Liver (tissue), 8 donors: ENCODE measurements at regions not wholly inside any gene's neighbourhood (a gene's known extent, or its start where the extent isn't known, plus 50 kb on each side); places are given as distances from the start of the nearest gene placed in this dataset.

Experiments used
- DNase-seq: peaks from one replicate; pipeline ENCODE4 v3.0.0-alpha.2; 2017; ENCODE audit warnings: low spot score
- H3K27ac ChIP-seq, 2 donors: one replicate each; pipeline ENCODE4 v1.7.0; 2013; ENCODE audit warnings: inconsistent platforms in 2 of 2, low read length in 2 of 2, control low read depth in 1 of 2, low read depth in 1 of 2, mild to moderate bottlenecking in 1 of 2
- H3K27me3 ChIP-seq, 4 donors: one replicate each; pipeline versions ENCODE4 v1.6.1 to v1.7.0; 2013; ENCODE audit warnings: low read length in 3 of 4, inconsistent platforms in 1 of 4, mild to moderate bottlenecking in 1 of 4, moderate library complexity in 1 of 4; ENCODE audit not compliant: control insufficient read depth in 4 of 4, insufficient read depth in 4 of 4
- H3K36me3 ChIP-seq, 4 donors: one replicate each; pipeline versions ENCODE4 v1.6.1 to v1.7.0; 2013; ENCODE audit warnings: low read length in 3 of 4, mild to moderate bottlenecking in 3 of 4, low read depth in 1 of 4, moderate library complexity in 1 of 4; ENCODE audit not compliant: control insufficient read depth in 4 of 4, insufficient read depth in 3 of 4
- H3K4me1 ChIP-seq, 4 donors: one replicate each; pipeline versions ENCODE4 v1.6.1 to v1.7.0; 2013; ENCODE audit warnings: low read length in 3 of 4, mild to moderate bottlenecking in 3 of 4, moderate library complexity in 1 of 4; ENCODE audit not compliant: control insufficient read depth in 4 of 4, insufficient read depth in 4 of 4
- H3K4me3 ChIP-seq, 3 donors: one replicate each; pipeline versions ENCODE4 v1.6.1 to v1.7.0; 2013; ENCODE audit warnings: low read length in 3 of 3, control low read depth in 1 of 3, low read depth in 1 of 3, mild to moderate bottlenecking in 1 of 3
- H3K9ac ChIP-seq, 2 donors: one replicate each; pipeline ENCODE4 v1.7.0; 2013; ENCODE audit warnings: low read length in 2 of 2, mild to moderate bottlenecking in 2 of 2, moderate library complexity in 2 of 2, control low read depth in 1 of 2, low read depth in 1 of 2
- H3K9me3 ChIP-seq, 4 donors: one replicate each; pipeline versions ENCODE4 v1.6.1 to v1.7.0; 2013; ENCODE audit warnings: low read length in 3 of 4; ENCODE audit not compliant: control insufficient read depth in 4 of 4
- ATF3 ChIP-seq: IDR thresholded peaks from 2 replicates; pipeline ENCODE4 v1.6.1; 2016; ENCODE audit warnings: antibody characterized with exemption
- CTCF ChIP-seq: fragments of 150-350 bp; IDR thresholded peaks from 2 replicates; pipeline ENCODE4 v1.5.1; 2017; ENCODE audit warnings: improper control_type of control experiment, low read depth, low read length; ENCODE audit not compliant: missing input control
- FOXA1 ChIP-seq: IDR thresholded peaks from 2 replicates; pipeline ENCODE4 v1.6.1; 2016; ENCODE audit warnings: antibody characterized with exemption
- FOXA2 ChIP-seq: IDR thresholded peaks from 2 replicates; pipeline ENCODE4 v1.6.1; 2016; ENCODE audit warnings: antibody characterized with exemption
- GABPA ChIP-seq, 2 donors: IDR thresholded peaks in 1 of 2; conservative IDR thresholded peaks in 1 of 2; 2 replicates each; pipeline ENCODE4 v1.6.1; 2016; ENCODE audit warnings: antibody characterized with exemption in 2 of 2, mild to moderate bottlenecking in 1 of 2, moderate library complexity in 1 of 2
- HNF4A ChIP-seq, 2 donors: conservative IDR thresholded peaks; 2 replicates each; pipeline ENCODE4 v1.6.1; 2016; ENCODE audit warnings: antibody characterized with exemption in 2 of 2, mild to moderate bottlenecking in 2 of 2
- HNF4G ChIP-seq: IDR thresholded peaks from 2 replicates; pipeline ENCODE4 v1.6.1; 2016; ENCODE audit warnings: antibody characterized with exemption
- JUND ChIP-seq, 2 donors: IDR thresholded peaks; 2 replicates each; pipeline ENCODE4 v1.6.1; 2016; ENCODE audit warnings: antibody characterized with exemption in 2 of 2
- MAX ChIP-seq: IDR thresholded peaks from 2 replicates; pipeline ENCODE4 v1.6.1; 2016; ENCODE audit warnings: antibody characterized with exemption
- NR2F2 ChIP-seq: IDR thresholded peaks from 2 replicates; pipeline ENCODE4 v1.6.1; 2016; ENCODE audit warnings: antibody characterized with exemption
- RAD21 ChIP-seq, 2 donors: IDR thresholded peaks; 2 replicates each; pipeline ENCODE4 v1.6.1; 2016; ENCODE audit warnings: antibody characterized with exemption in 2 of 2, mild to moderate bottlenecking in 2 of 2
- REST ChIP-seq: IDR thresholded peaks from 2 replicates; pipeline ENCODE4 v1.6.1; 2016; ENCODE audit warnings: antibody characterized with exemption, mild to moderate bottlenecking
- RXRA ChIP-seq, 2 donors: IDR thresholded peaks; 2 replicates each; pipeline ENCODE4 v1.6.1; 2017 to 2018; ENCODE audit warnings: antibody characterized with exemption in 2 of 2, mild to moderate bottlenecking in 1 of 2
- SP1 ChIP-seq: IDR thresholded peaks from 2 replicates; pipeline ENCODE4 v1.6.1; 2018; ENCODE audit warnings: antibody characterized with exemption, mild to moderate bottlenecking
- TAF1 ChIP-seq: conservative IDR thresholded peaks from 2 replicates; pipeline ENCODE4 v1.6.1; 2016; ENCODE audit warnings: antibody characterized with exemption, mild to moderate bottlenecking
- YY1 ChIP-seq: IDR thresholded peaks from 2 replicates; pipeline ENCODE4 v1.6.1; 2016; ENCODE audit warnings: antibody characterized with exemption, mild to moderate bottlenecking
- ZBTB33 ChIP-seq: IDR thresholded peaks from 2 replicates; pipeline ENCODE4 v1.6.1; 2016; ENCODE audit warnings: antibody characterized with exemption
- WGBS: extraction: QIAGEN DNeasy Blood & Tissue Kit; methylation state at CpG from one replicate; pipeline ENCODE4 v1.1.7; 2013; 5-methylcytosine and 5-hydroxymethylcytosine counted together
- donor health status: healthy.
- donor health status: healthy.
- donor health status: healthy.
- donor health status: healthy.
- donor health status: healthy.

- no peaks in the 10 kb centered on the region for H3K4me1 ChIP-seq
- no peak overlapping the region for H3K27ac ChIP-seq
- 84% methylated on average over 8 of the region's 8 CpGs for WGBS
- no peak overlapping the region for H3K9ac ChIP-seq
- H3K9me3 ChIP-seq = no peaks in the 10 kb centered on the region
- H3K4me3 ChIP-seq = no peak overlapping the region
- H3K27me3 ChIP-seq = no peaks in the 10 kb centered on the region
- no peak for TF ChIP-seq HNF4A (conservative IDR thresholded peaks at IDR 0.05)
- no peak for TF ChIP-seq FOXA2
- no peak for TF ChIP-seq ATF3
- no peak for TF ChIP-seq NR2F2
- TF ChIP-seq TAF1 = no peak
- TF ChIP-seq HNF4G = no peak
- TF ChIP-seq SP1 = no peak
- no peak for TF ChIP-seq REST
- TF ChIP-seq GABPA (IDR thresholded peaks at IDR 0.05 in 1 of 2, conservative IDR thresholded peaks at IDR 0.05 in 1 of 2) = no peak
- no peak for TF ChIP-seq YY1
- TF ChIP-seq FOXA1 = no peak
- TF ChIP-seq RAD21 (IDR thresholded peaks at IDR 0.05) = no peak
- TF ChIP-seq RXRA (IDR thresholded peaks at IDR 0.05) = no peak
- H3K36me3 ChIP-seq = no peaks in the 10 kb centered on the region
- no peak for DNase-seq
Measured at GRCh38 chr3:158950178-158950901, 148.5 kb downstream of the MFSD1 start.

GRCh38 chr3:158953131-158953530, 151.3 kb downstream of the MFSD1 start:
- Histone ChIP-seq H3K36me3 (no peaks in the 10 kb centered on the region), H3K9me3 (peaks cover 0 to 3% (median 0%) of the 10 kb centered on the region in 4 donors), H3K9ac (no peak overlapping the region), H3K27ac (no peak overlapping the region), H3K4me3 (no peak overlapping the region), H3K27me3 (no peaks in the 10 kb centered on the region), H3K4me1 (no peaks in the 10 kb centered on the region)
- WGBS = 80% methylated on average over 1 of the region's 1 CpG
- DNase-seq = no peak
- TF ChIP-seq HNF4G (no peak), GABPA (IDR thresholded peaks at IDR 0.05 in 1 of 2, conservative IDR thresholded peaks at IDR 0.05 in 1 of 2) (no peak), MAX (no peak), REST (no peak), FOXA2 (no peak), HNF4A (conservative IDR thresholded peaks at IDR 0.05) (no peak), CTCF (no peak), ZBTB33 (no peak), FOXA1 (no peak), TAF1 (no peak), RAD21 (IDR thresholded peaks at IDR 0.05) (no peak), YY1 (no peak), JUND (IDR thresholded peaks at IDR 0.05) (no peak)
